AG04450 (cell line): ENCODE measurements at regions not wholly inside any gene's neighbourhood (a gene's known extent, or its start where the extent isn't known, plus 50 kb on each side); places are given as distances from the start of the nearest gene placed in this dataset.

Experiments
- CTCF ChIA-PET: fragments of 300-600, 350-600 bp; formaldehyde crosslinking; extraction: SDS; loops from one replicate; lab custom pipeline; 2022; ENCODE audit warnings: antibody characterized with exemption, inconsistent platforms; lab: Charles Lee
- POLR2A ChIA-PET: fragments of 350-600 bp; formaldehyde crosslinking; extraction: SDS; loops from one replicate; lab custom pipeline; 2021; ENCODE audit warnings: antibody characterized with exemption, inconsistent platforms; lab: Yijun Ruan, JAX
- DNase-seq: peaks from one replicate; pipeline ENCODE4 v3.0.0-alpha.2; 2011; ENCODE audit warnings: low read depth, low spot score
- H3K27ac ChIP-seq: one replicate; pipeline ENCODE4 v1.5.1; 2012; ENCODE audit warnings: low read depth, low read length, control low read depth
- H3K27me3 ChIP-seq: one replicate; pipeline ENCODE4 v1.6.0; 2012; ENCODE audit warnings: low read length; ENCODE audit not compliant: control insufficient read depth, insufficient read depth
- H3K4me3 ChIP-seq: 2 replicates; pipeline ENCODE4 v1.5.1; 2011; ENCODE audit warnings: mild to moderate bottlenecking, low read depth, low read length, control low read depth
- H3K9me3 ChIP-seq: 2 replicates; pipeline ENCODE4 v1.5.1; 2012; ENCODE audit warnings: low read length; ENCODE audit not compliant: control insufficient read depth, insufficient read depth
- TF ChIP-seq, protein P1 (sequence below): IDR thresholded peaks from 2 replicates; pipeline ENCODE4 v1.5.1; 2011; ENCODE audit warnings: low read depth, low read length, control low read depth, inconsistent platforms

GRCh38 chr4:130395871-130396270 lies 1299.9 kb downstream of the C4orf33 start:
- Histone ChIP-seq H3K9me3 (no peaks in the 10 kb centered on the region), H3K27me3 (no peaks in the 10 kb centered on the region), H3K27ac (no peak overlapping the region), H3K4me3 (no peak overlapping the region)
- POLR2A ChIA-PET, result no interaction called here
- DNase-seq, result peak; percentile 38
- CTCF ChIA-PET, result no interaction called here
- TF ChIP-seq, protein P1, sequence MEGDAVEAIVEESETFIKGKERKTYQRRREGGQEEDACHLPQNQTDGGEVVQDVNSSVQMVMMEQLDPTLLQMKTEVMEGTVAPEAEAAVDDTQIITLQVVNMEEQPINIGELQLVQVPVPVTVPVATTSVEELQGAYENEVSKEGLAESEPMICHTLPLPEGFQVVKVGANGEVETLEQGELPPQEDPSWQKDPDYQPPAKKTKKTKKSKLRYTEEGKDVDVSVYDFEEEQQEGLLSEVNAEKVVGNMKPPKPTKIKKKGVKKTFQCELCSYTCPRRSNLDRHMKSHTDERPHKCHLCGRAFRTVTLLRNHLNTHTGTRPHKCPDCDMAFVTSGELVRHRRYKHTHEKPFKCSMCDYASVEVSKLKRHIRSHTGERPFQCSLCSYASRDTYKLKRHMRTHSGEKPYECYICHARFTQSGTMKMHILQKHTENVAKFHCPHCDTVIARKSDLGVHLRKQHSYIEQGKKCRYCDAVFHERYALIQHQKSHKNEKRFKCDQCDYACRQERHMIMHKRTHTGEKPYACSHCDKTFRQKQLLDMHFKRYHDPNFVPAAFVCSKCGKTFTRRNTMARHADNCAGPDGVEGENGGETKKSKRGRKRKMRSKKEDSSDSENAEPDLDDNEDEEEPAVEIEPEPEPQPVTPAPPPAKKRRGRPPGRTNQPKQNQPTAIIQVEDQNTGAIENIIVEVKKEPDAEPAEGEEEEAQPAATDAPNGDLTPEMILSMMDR, result no peak

DNA sequence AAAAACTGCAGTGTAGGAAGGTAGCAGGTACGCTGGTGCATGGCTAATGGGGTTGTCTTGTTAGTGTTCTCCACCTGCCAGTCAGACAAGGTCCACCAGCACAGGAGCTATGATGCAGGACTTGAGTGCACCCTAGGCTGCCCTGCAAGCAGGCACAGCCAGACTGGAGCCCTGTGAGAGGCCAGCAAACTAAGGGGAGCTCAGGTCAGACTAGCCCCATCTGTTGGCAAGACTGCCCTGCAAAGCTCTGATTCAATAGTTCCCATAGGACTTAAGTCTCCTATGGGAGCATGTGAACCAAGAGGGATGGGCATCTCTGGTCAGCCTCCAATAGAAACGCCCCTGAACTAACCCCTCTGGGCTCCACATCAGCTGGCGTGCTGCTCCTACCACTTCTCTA lies 1307.3 kb downstream of the C4orf33 start:
- CTCF ChIA-PET, result no interaction called here
- no peaks in the 10 kb centered on the region for H3K27me3 ChIP-seq
- no peak for DNase-seq
- no peak overlapping the region for H3K27ac ChIP-seq
- TF ChIP-seq, protein P1, result no peak
- POLR2A ChIA-PET, result no interaction called here
- no peaks in the 10 kb centered on the region for H3K9me3 ChIP-seq
- H3K4me3 ChIP-seq, result no peak overlapping the region

- CTCF ChIA-PET, result no interaction called here
- POLR2A ChIA-PET, result no interaction called here
- Histone ChIP-seq H3K9me3 (no peaks in the 10 kb centered on the region), H3K27ac (no peak overlapping the region), H3K27me3 (no peaks in the 10 kb centered on the region), H3K4me3 (no peak overlapping the region)
- DNase-seq, result no peak
- TF ChIP-seq, protein P1, result no peak
Measured at GRCh38 chr4:130416228-130416627, 1320.3 kb downstream of the C4orf33 start.

- TF ChIP-seq, protein P1, result no peak
- H3K9me3 ChIP-seq, result no peaks in the 10 kb centered on the region
- DNase-seq, result no peak
Measured at GRCh38 chr4:130419211-130419975, 1323.4 kb downstream of the C4orf33 start.

GRCh38 chr4:130422261-130422660 lies 1326.3 kb downstream of the C4orf33 start:
- Histone ChIP-seq H3K4me3 (no peak overlapping the region), H3K27ac (no peak overlapping the region), H3K9me3 (no peaks in the 10 kb centered on the region), H3K27me3 (no peaks in the 10 kb centered on the region)
- DNase-seq, result no peak
- TF ChIP-seq, protein P1, result no peak
- POLR2A ChIA-PET, result no interaction called here
- CTCF ChIA-PET, result no interaction called here

More at GRCh38 chr4:130419211-130419975, 1323.4 kb downstream of the C4orf33 start:
- H3K4me3 ChIP-seq, result no peak overlapping the region
- ChIA-PET POLR2A (no interaction called here), CTCF (no interaction called here)
- no peak overlapping the region for H3K27ac ChIP-seq
- H3K27me3 ChIP-seq, result no peaks in the 10 kb centered on the region
